HL-60 (cell line): ENCODE measurements at regions not wholly inside any gene's neighbourhood (a gene's known extent, or its start where the extent isn't known, plus 50 kb on each side); places are given as distances from the start of the nearest gene placed in this dataset.

ENCODE experiments used
- CTCF ChIP-seq: IDR thresholded peaks from one replicate; pipeline ENCODE4 v1.5.1; 2011; ENCODE audit warnings: low read length, control low read depth, inconsistent platforms; ENCODE audit not compliant: insufficient read depth
- GABPA ChIP-seq: IDR thresholded peaks from 2 replicates; pipeline ENCODE4 v1.6.1; 2012; ENCODE audit warnings: low read depth
- POLR2AphosphoS5 ChIP-seq: IDR thresholded peaks from 2 replicates; pipeline ENCODE4 v1.6.1; 2012; ENCODE audit warnings: low read depth
- REST ChIP-seq: IDR thresholded peaks from 2 replicates; pipeline ENCODE4 v1.6.1; 2012; ENCODE audit warnings: low read depth; ENCODE audit not compliant: insufficient replicate concordance

- no peak for TF ChIP-seq CTCF
- no peak for TF ChIP-seq GABPA
- no peak for TF ChIP-seq REST
- TF ChIP-seq POLR2AphosphoS5: no peak
These were observed 111.6 kb upstream of the SLC6A6 start for GRCh38 chr3:14290631-14291385.
